ENCODE measurements at regions not wholly inside any gene's neighbourhood (a gene's known extent, or its start where the extent isn't known, plus 50 kb on each side); places are given as distances from the start of the nearest gene placed in this dataset.
"Not testable (repeated sequence)": the region's sequence is repeated elsewhere in the genome, so short reads cannot be mapped to it uniquely, and the experiment has no call there.

DNA sequence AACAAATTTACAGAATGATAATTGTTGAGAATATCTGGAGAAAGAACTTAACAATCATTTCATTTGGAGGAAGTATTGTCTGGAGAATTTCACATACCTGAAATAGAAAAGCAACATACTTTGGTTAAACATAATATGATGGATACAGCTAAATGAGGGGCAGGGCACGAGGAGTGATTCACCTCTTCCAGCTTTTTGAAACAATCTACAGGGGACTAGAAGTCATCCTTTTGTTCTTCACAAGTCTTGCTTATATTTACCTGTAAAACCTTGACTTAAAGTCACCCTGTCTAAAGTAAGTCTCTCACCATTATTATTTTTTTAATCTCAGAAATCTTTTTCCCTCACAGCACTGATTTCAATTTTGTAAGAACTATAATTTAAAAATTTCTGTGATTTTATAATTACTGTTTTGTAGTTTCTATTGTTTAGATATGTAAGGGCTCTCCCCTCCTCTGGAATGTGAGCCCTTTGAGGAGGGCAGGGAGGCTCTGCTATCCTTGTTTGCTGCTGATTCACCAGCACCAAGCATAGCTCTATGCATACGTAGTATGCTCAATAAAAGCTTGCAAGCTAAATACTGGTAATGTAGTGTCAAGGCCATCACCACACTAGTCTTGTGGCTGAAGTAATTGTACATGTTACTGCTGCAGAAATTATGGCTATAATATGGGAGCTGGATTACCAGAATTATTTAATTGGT lies 193.9 kb upstream of the THRB start:
- H3K9me3 Mint-ChIP-seq = peaks cover 0 to 4% of the 10 kb centered on the region in 2 donors
- H3K27ac Mint-ChIP-seq = no peak overlapping the region
- ATAC-seq (no peak), DNase-seq (ENCODE audit: low spot score in 2 of 2) (no peak)
- H3K36me3 Mint-ChIP-seq = no peaks in the 10 kb centered on the region

DNA sequence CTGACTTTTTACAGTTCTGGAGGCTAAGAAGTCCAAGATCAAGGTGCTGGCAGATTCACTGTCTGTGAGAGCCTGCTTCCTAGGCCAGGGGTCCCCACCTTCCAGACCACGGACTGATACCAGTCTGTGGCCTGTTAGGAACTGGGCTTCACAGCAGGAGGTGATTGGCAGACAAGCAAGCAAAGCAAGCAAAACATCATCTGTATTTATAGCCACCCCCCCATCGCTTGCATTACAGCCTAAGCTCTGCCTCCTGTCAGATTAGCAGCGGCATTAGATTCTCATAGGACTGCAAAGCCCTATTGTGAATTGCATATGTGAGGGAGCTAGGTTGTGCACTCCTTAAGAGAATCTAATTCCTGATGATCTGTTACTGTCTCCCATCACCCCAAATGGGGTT lies 194.7 kb upstream of the THRB start:
- no peaks in the 10 kb centered on the region for H3K36me3 Mint-ChIP-seq
- H3K9me3 Mint-ChIP-seq = peaks cover 0 to 4% of the 10 kb centered on the region in 2 donors
- DNase-seq (ENCODE audit: low spot score in 2 of 2) (no peak), ATAC-seq (no peak)
- H3K27ac Mint-ChIP-seq = no peak overlapping the region

DNA sequence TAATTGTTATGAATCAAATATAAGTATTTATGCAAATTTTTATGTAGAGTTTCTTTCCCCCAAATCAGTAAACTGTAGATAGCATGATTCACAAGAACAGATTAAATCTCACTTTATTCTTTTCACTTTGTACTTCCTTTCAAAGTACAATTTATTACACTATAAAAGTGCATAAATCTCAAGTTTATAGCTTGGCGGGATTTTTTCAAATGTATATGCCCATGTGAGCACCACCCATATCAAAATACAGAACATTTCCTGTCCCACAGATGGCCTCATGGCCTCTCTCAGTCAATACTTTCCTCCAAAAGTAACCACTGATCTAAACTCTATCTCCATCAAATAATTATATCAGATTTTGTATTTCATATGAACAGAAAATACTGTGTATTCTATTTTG lies 196.1 kb upstream of the THRB start:
- peaks cover 0 to 12% of the 10 kb centered on the region in 2 donors for H3K9me3 Mint-ChIP-seq
- H3K36me3 Mint-ChIP-seq = no peaks in the 10 kb centered on the region
- no peak for ATAC-seq
- H3K27ac Mint-ChIP-seq = no peak overlapping the region
- DNase-seq (ENCODE audit: low spot score in 2 of 2) = no peak

DNA sequence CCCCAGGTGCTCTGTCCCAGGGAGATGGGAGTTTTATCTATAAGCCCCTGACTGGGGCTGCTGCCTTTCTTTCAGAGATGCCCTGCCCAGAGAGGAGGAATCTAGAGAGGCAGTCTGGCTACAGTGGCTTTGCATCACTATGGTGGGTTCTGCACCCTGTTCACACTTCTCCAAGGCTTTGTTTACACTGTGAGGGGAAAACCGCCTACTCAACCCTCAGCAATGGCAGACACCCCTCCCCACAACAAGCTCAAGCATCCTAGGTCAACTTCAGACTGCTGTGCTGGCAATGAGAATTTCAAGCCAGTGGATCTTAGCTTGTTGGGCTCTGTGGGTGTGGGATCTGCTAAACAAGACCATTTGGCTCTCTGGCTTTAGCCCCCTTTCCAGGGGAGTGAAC lies 204.4 kb upstream of the THRB start:
- not testable (repeated sequence) for DNase-seq (ENCODE audit: low spot score in 2 of 2); H3K27ac Mint-ChIP-seq; ATAC-seq
- Mint-ChIP-seq H3K9me3 (peaks cover 16 to 21% of the 10 kb centered on the region in 2 donors), H3K36me3 (peaks cover 0 to 15% of the 10 kb centered on the region in 2 donors)

DNA sequence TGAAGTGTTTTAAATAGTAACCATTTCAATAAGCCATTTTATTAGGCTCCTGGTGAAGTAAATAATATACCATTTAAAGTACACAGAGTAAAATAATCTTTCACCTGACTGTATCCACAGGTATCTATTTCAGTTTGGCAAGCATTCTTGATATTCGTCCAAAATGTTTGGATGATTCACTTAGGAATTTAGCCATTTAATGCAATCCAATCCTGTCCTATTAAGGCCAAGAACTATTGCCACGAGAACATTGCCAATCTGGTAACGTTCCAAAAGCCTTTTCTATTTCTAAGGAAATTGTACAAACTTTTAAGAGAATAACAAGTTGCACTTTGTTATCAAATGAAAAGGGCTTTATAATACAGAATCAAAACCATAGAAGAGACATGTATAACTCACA lies 209.8 kb upstream of the THRB start:
- H3K27ac Mint-ChIP-seq = no peak overlapping the region
- H3K36me3 Mint-ChIP-seq = no peaks in the 10 kb centered on the region
- DNase-seq (ENCODE audit: low spot score in 2 of 2) = no peak
- ATAC-seq = no peak
- peaks cover 0 to 3% of the 10 kb centered on the region in 2 donors for H3K9me3 Mint-ChIP-seq

DNA sequence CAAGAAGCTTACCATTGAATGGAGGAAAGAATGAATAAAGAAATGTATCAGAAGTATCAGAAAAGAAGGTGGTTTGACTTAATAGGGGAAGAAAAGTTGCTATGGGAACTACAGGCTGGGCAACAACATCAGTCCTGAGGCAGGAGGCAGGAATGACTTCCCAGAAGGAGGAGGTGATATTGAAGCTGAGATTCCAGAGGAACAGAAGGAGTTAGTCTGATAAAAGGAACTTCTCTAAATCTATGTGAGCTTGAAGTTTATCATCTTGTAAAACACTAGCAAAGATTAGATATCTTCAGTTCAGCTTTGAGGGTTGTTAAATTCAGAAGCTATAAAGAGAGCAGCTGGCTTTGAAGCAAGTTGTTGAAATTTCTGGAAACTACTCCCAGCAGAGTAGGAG lies 213.3 kb upstream of the THRB start:
- no peaks in the 10 kb centered on the region for H3K36me3 Mint-ChIP-seq
- no peak for ATAC-seq

DNA sequence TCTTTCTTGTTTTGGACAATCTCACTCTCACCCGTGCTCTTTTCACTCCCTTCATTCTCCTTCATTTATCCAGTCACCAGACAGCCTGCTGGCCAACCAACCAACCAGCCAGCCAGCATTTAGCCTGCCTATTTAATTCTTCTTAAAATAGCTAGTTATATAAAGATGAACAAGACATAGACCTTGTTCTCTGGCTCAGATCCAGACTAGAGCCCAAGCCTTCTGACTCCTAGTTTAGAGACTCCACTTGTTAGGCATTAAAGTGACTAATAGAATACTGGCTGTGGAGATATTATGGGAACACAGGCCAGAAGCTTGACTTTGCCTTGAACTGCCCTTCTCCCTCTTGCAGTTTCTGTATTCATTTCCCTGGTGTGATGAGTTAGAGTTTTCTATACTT lies 215.3 kb upstream of the THRB start:
- H3K36me3 Mint-ChIP-seq = no peaks in the 10 kb centered on the region
- no peak for ATAC-seq
- peaks cover 0 to 4% of the 10 kb centered on the region in 2 donors for H3K9me3 Mint-ChIP-seq
- H3K27ac Mint-ChIP-seq = no peak overlapping the region
- no peak for DNase-seq (ENCODE audit: low spot score in 2 of 2)

More for the DNA sequence above, 213.3 kb upstream of the THRB start:
- Mint-ChIP-seq H3K27ac (no peak overlapping the region), H3K9me3 (peaks cover 0 to 3% of the 10 kb centered on the region in 2 donors)
- no peak for DNase-seq (ENCODE audit: low spot score in 2 of 2)

DNA sequence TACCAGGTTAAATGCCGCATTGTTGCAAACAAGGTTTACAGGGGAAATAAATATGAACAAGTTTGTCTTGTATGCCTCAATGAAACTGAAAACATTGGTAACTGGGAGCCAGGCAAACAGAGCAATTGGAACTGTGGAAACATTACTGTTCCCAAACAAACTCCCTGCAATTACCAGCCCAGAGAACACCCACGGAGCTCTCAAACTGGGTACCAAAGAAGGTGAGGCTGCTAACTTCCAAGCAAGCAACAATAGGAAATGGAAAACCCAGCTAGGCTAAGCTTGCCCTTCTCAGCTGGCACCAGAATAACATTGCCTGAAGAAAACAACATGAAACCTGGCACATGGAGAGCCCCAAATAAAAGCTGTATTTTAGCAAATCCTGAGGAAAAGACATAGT lies 218.9 kb upstream of the THRB start:
- no peak for DNase-seq (ENCODE audit: low spot score in 2 of 2)
- Mint-ChIP-seq H3K9me3 (peaks cover 4% of the 10 kb centered on the region in 2 donors), H3K36me3 (no peaks in the 10 kb centered on the region), H3K27ac (no peak overlapping the region)
- ATAC-seq = no peak

DNA sequence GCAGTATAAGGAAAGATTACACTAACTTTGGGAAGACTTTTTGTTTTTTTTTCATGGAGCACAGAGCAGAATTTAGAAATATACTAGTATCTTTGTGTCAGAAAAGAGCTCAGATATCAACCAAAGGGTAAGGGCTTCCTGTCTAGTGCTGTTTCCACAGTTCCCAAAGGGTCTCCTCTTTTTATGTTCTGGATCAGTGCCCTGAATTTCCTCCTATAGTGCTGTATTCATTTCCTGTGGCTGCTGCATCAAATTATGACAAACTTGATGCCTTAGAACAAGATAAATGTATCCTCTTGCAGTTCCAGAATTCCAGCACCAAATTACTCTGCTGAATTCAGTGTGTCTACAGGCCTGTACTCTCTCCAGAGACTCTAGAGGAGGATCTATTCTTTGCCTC lies 219.8 kb upstream of the THRB start:
- DNase-seq (ENCODE audit: low spot score in 2 of 2) (no peak), ATAC-seq (no peak)
- no peak overlapping the region for H3K27ac Mint-ChIP-seq
- H3K9me3 Mint-ChIP-seq = peaks cover 4% of the 10 kb centered on the region in 2 donors
- H3K36me3 Mint-ChIP-seq = no peaks in the 10 kb centered on the region

DNA sequence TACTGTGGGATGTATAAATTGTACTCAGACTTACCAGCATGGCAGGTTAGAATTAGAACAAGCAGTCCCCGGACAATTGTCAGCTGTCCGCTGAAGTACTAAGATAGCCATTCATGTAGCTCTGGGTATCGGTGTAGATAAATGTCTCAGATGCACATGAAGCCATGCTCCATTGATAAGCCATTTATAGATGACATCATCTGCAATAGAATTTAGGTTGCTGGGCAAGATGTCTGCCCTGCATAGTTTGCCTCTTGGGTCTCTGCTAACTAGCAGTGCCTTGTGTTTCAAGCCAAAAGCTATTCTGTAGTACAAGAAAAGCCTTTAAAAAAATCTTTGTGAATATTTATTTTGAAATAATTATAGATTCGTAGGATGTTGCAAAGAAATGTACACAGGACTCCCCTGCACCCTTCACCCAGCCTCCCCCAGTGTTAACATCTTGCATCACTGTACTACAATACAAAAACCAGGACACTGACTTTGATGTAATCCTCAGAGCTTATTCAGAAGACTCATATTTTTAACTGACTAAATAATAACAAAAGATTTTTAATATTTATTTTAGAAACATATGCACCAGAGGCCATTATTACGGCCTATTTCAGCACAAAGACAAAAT lies 220.6 kb upstream of the THRB start:
- Mint-ChIP-seq H3K27ac (no peak overlapping the region), H3K9me3 (peaks cover 4% of the 10 kb centered on the region in 2 donors), H3K36me3 (no peaks in the 10 kb centered on the region)
- ATAC-seq = no peak
- DNase-seq (ENCODE audit: low spot score in 2 of 2) = no peak

DNA sequence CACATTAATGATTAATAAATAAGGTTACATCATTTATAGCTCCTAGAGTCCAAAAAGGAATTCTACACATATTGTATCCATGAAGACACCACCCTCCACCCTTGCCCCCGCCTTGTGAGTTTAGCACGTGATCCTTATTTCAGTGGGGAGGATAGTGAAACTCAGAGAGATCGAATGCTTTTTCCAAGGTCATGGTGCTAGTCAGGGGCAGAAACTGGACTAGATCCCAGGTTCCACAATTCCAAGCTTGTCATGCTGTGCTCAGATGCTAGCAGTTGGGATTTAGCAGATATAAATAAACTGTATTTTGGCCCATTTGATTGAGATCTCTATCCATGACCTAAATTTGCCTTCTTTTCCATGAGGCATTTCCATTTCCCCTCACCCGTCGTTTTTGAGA lies 227.4 kb upstream of the THRB start:
- H3K27ac Mint-ChIP-seq = no peak overlapping the region
- peaks cover 0 to 4% of the 10 kb centered on the region in 2 donors for H3K9me3 Mint-ChIP-seq
- H3K36me3 Mint-ChIP-seq = no peaks in the 10 kb centered on the region
- DNase-seq (ENCODE audit: low spot score in 2 of 2) = no peak
- ATAC-seq = no peak

DNA sequence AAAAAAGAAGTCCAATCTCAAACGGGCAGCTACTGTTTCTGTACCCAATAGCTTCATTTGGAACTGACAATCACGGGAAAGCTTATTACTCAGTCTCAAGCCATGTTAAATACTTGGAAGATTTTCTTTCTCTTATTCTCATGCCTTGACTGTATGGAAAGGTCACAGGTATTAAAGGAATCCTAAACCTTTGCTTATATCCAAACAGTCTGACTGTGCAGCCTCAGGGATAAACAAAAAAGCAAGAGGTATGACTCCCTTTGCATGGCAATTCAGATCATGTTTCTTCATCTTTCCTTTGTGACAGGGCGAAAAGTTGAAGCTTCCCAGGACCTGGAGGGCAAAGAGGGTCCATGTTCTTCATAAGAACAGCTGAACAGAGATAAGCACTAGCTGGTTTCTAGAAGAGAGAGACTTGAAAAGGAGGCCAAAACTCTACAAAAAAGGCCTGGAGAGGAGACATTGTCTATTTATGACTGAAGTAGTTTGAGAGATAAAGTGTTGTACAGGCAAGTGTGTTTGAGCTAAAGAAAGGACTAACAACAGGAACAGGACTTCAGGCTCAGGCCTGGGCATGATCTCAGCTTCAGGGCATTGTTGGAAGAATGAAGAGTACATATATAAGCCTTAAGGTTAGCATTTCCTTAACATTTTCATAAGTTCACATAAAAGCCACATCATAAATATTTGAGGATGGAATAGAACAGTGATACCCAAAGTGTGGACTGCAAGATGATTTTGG lies 231.0 kb upstream of the THRB start:
- Mint-ChIP-seq H3K9me3 (no peaks in the 10 kb centered on the region), H3K36me3 (no peaks in the 10 kb centered on the region), H3K27ac (no peak overlapping the region)
- no peak for DNase-seq (ENCODE audit: low spot score in 2 of 2)
- ATAC-seq = no peak

DNA sequence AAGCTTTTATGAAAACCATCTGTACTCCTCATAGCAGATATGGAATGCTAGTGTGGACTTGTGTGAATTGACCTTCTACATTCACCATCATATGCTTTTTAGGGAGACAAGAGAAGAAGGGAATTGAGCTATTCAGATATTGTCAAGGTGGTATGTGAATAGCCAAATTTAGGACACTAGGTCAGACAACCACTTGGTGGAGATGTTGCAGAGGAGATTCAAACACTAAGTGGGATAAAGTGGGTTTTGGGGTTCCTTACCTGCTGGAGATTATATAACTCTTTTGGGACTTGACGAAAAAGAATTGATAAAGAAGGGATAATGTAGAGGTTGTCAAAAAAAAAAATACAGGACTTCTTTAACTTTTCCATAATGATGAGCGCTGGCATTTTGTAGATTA lies 231.8 kb upstream of the THRB start:
- no peaks in the 10 kb centered on the region for H3K9me3 Mint-ChIP-seq
- no peaks in the 10 kb centered on the region for H3K36me3 Mint-ChIP-seq
- no peak overlapping the region for H3K27ac Mint-ChIP-seq
- ATAC-seq (no peak), DNase-seq (ENCODE audit: low spot score in 2 of 2) (no peak)

DNA sequence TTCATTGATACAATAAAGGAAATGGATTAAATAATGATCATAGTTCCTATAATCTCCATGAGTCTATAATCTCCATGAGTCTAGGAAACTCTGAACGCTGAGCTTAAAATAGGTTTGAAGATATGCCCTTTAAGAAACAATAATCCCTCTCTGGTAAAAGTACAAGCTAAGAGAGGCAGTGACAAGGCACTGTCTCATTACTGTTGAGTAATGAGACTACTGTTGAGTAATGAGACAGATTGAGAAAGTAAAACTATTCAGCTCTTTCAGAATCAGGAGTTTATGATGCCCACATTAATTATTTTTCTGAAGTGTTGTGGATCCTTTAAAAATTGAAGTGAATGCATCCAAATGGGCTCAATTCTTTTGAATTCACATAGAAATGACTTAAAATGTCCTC lies 235.5 kb upstream of the THRB start:
- no peaks in the 10 kb centered on the region for H3K9me3 Mint-ChIP-seq
- H3K36me3 Mint-ChIP-seq = no peaks in the 10 kb centered on the region
- no peak for DNase-seq (ENCODE audit: low spot score in 2 of 2)
- no peak overlapping the region for H3K27ac Mint-ChIP-seq
- ATAC-seq = no peak

DNA sequence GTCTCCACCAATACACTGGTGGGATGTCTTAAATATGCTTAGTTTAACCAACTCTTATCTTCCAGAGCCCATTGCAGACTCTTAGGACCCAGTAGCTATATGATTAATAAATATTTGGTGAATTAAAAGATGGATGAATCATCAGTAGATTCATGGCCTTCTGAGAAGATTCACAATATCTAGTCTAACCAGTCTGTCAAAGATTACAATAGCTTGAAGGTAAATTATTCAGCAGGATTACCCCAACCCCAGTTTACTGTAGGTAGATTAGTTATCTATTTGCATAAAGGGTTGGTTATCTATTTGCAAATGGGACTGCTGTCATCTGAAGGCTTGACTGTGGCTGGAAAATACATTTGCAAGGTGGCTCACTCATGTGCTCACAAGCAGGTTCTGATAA lies 239.4 kb upstream of the THRB start:
- Mint-ChIP-seq H3K9me3 (peaks cover 0 to 4% of the 10 kb centered on the region in 2 donors), H3K27ac (no peak overlapping the region), H3K36me3 (no peaks in the 10 kb centered on the region)
- DNase-seq (ENCODE audit: low spot score in 2 of 2) = no peak
- no peak for ATAC-seq

DNA sequence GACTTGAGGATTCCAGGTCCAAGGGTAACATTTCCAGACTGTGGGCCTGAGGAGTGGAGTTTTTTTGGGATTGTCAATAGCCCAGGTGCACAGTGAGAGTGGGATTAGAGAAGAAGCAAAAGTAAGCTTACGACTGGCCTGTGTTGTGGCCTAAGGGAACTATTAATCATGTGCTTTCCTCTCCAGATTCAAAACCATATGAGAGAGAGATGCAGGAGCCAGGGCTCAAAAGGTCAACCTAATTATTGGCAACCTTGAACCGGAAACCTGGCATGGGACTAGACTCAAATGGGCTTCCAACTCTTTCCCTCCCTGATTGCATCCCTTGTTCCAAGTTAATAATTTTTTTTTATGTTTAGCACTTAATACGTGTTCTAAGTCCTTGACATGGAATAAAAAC lies 242.1 kb upstream of the THRB start:
- peaks cover 0 to 4% of the 10 kb centered on the region in 2 donors for H3K9me3 Mint-ChIP-seq
- DNase-seq (ENCODE audit: low spot score in 2 of 2) (no peak), ATAC-seq (no peak)
- no peaks in the 10 kb centered on the region for H3K36me3 Mint-ChIP-seq
- H3K27ac Mint-ChIP-seq = no peak overlapping the region

DNA sequence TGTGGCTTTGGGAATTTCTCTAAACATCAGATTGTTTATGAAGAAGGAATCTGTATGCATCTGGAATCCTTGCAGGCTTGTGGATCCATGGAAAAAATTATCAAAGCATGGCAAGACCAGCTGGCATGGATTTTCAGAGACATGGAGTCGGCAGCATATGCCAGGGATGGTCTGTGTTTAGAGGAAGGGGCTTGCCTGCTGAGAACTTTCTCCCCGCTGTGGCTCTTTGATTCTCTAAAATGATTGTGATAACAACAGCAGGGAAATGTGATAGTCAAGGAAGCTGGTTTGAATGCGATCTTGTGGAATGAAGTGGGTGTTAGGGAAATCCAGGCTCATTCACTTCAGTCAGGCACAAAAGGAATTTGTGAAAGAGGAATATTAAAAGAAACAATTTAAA lies 245.7 kb upstream of the THRB start:
- no peak for DNase-seq (ENCODE audit: low spot score in 2 of 2)
- Mint-ChIP-seq H3K36me3 (no peaks in the 10 kb centered on the region), H3K27ac (no peak overlapping the region), H3K9me3 (peaks cover 0 to 4% of the 10 kb centered on the region in 2 donors)
- no peak for ATAC-seq

DNA sequence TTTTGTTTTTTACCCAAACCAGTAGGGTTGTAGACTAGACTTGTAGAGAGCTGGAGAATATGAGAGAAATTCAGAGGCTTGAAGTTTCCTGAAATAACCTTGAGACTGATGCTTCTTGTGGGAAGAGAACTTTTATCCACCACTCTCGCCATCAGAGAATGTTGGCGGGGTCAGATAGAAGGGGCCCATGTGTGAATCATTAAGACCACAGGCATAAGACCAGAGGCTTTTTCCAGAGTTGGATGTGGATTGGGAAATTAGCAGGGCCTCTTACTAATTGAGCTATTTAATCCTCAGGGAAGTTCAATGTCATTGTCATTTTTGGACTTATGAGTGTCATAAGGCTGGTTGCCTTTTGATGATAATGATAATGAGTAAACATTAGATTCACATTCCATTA lies 246.9 kb upstream of the THRB start:
- Mint-ChIP-seq H3K9me3 (peaks cover 0 to 4% of the 10 kb centered on the region in 2 donors), H3K27ac (no peak overlapping the region), H3K36me3 (no peaks in the 10 kb centered on the region)
- ATAC-seq (no peak), DNase-seq (ENCODE audit: low spot score in 2 of 2) (no peak)
